GM12878 (cell line): ENCODE measurements at regions not wholly inside any gene's neighbourhood (a gene's known extent, or its start where the extent isn't known, plus 50 kb on each side); places are given as distances from the start of the nearest gene placed in this dataset.
A peak's percentile ranks its signal among the peaks of the same experiment; 100 is the strongest.

Experiments
- ATAC-seq: fragments of 200-7000 bp; cut with Tn5 transposase; 3 replicates; pipeline ENCODE4 v1.9.1; 2020; ENCODE audit warnings: mild to moderate bottlenecking, moderate library complexity
- BruUV-seq: library from RNA; stranded (reverse); fragments of 400-500 nt; replicated peaks from 2 replicates; lab custom pipeline; 2021; lab: Mats Ljungman, UMichigan
- CTCF ChIA-PET: fragments of 300-600 bp; sonication (Branson Sonifier 250); formaldehyde crosslinking; extraction: SDS; loops from one replicate; lab custom pipeline; 2021; ENCODE audit warnings: inconsistent platforms; lab: Yijun Ruan, JAX
- POLR2A ChIA-PET: fragments of 350-600 bp; formaldehyde crosslinking; extraction: SDS; loops from one replicate; lab custom pipeline; 2021; ENCODE audit warnings: inconsistent platforms; lab: Charles Lee
- RAD21 ChIA-PET: fragments of 300-600 bp; sonication (Branson Sonifier 250); formaldehyde crosslinking; loops from one replicate; lab custom pipeline; 2023; ENCODE audit warnings: antibody characterized with exemption; ENCODE audit not compliant: unreplicated experiment; lab: Charles Lee
- SMC1A ChIA-PET: fragments of 300-600 bp; sonication (Branson Sonifier 250); formaldehyde crosslinking; loops from one replicate; lab custom pipeline; 2023; ENCODE audit not compliant: unreplicated experiment, uncharacterized antibody; lab: Charles Lee
- DNase-seq: peaks from one replicate; pipeline ENCODE4 v3.0.0-alpha.2; 2011; ENCODE audit warnings: low read depth, low spot score
- FAIRE-seq: peaks from 3 replicates; lab custom pipeline; 2011; peaks lifted over from hg19 to GRCh38; lab: Jason Lieb, UNC
- H2AFZ ChIP-seq: 2 replicates; pipeline ENCODE4 v1.6.0; 2011; ENCODE audit warnings: low read depth, low read length, control low read depth; ENCODE audit not compliant: control insufficient read depth
- H3K27ac ChIP-seq: 2 replicates; pipeline ENCODE4 v1.5.1; 2011; ENCODE audit warnings: control low read depth; ENCODE audit not compliant: control insufficient read depth, insufficient read depth
- H3K27me3 ChIP-seq, 2 experiments: replicated peaks in 1 of 2; 2 replicates each; pipeline versions ENCODE4 v1.6.0 to v1.6.1; 2011; ENCODE audit warnings: low read length in 1 of 2; ENCODE audit not compliant: control insufficient read depth in 2 of 2, insufficient read depth in 2 of 2
- H3K36me3 ChIP-seq, 2 experiments: 2 replicates each; pipeline ENCODE4 v1.5.1; 2011; ENCODE audit warnings: low read length in 1 of 2; ENCODE audit not compliant: control insufficient read depth in 2 of 2, insufficient read depth in 2 of 2
- H3K4me1 ChIP-seq: 2 replicates; pipeline ENCODE4 v1.6.1; 2011; ENCODE audit warnings: mild to moderate bottlenecking, low read length, moderate library complexity, mixed read lengths; ENCODE audit not compliant: control insufficient read depth, insufficient read depth
- H3K4me2 ChIP-seq: 2 replicates; pipeline ENCODE4 v1.6.0; 2011; ENCODE audit warnings: control low read depth; ENCODE audit not compliant: control insufficient read depth, insufficient read depth
- H3K4me3 ChIP-seq: fragments of 200-600 bp; sonication (generic); 2 replicates; pipeline ENCODE4 v1.5.1; 2016
- H3K79me2 ChIP-seq: 2 replicates; pipeline ENCODE4 v1.6.0; 2011; ENCODE audit warnings: low read length; ENCODE audit not compliant: control insufficient read depth, insufficient read depth
- H3K9ac ChIP-seq: 2 replicates; pipeline ENCODE4 v1.8.0; 2011; ENCODE audit warnings: low read length, control low read depth, mixed read lengths; ENCODE audit not compliant: control insufficient read depth, insufficient read depth
- H3K9me3 ChIP-seq: replicated peaks from 3 replicates; pipeline ENCODE4 v1.5.1; 2011; ENCODE audit warnings: mild to moderate bottlenecking, low read length; ENCODE audit not compliant: control insufficient read depth, insufficient read depth
- H4K20me1 ChIP-seq: 2 replicates; pipeline ENCODE4 v1.6.0; 2011; ENCODE audit not compliant: control insufficient read depth, insufficient read depth
- NFIC ChIP-seq: IDR thresholded peaks from 2 replicates; pipeline ENCODE4 v1.6.1; 2012; ENCODE audit warnings: low read depth, mild to moderate bottlenecking, inconsistent platforms, low read length, moderate library complexity
- NR2C1 ChIP-seq: fragments of 450-650 bp; IDR thresholded peaks from 2 replicates; pipeline ENCODE4 v1.6.1; 2017; ENCODE audit warnings: antibody characterized with exemption, mild to moderate bottlenecking, moderate library complexity
- SPI1 ChIP-seq: IDR thresholded peaks from 2 replicates; pipeline ENCODE4 v1.6.1; 2011; ENCODE audit warnings: low read depth, mild to moderate bottlenecking, low read length, moderate library complexity, borderline replicate concordance; ENCODE audit not compliant: insufficient read depth
- STAT1 ChIP-seq: fragments of 450-650 bp; conservative IDR thresholded peaks from 2 replicates; pipeline ENCODE4 v1.6.1; 2014; ENCODE audit warnings: antibody characterized with exemption, mild to moderate bottlenecking
- ZNF622 ChIP-seq: fragments of 450-650 bp; IDR thresholded peaks from 2 replicates; pipeline ENCODE4 v1.6.1; 2017; ENCODE audit warnings: mild to moderate bottlenecking, inconsistent platforms
- WGBS: methylation state at CpG from one replicate; pipeline ENCODE4 v1.1.6; 2016; ENCODE audit warnings: low lambda C conversion rate; ENCODE audit not compliant: insufficient replicate concordance, insufficient coverage; ENCODE audit errors: missing lambda C conversion rate; 5-methylcytosine and 5-hydroxymethylcytosine counted together
- in situ Hi-C: fragments of 300-500 bp; cut with MboI; formaldehyde crosslinking; loops from 9 replicates; pipeline ENCODE4 v1.14.3; 2018; ENCODE audit warnings: mixed read lengths
- intact Hi-C: fragments of 100-400 bp; cut with micrococcal nuclease; formaldehyde crosslinking; loops from one replicate; pipeline ENCODE4 v1.14.2; 2022; ENCODE audit not compliant: unreplicated experiment

DNA sequence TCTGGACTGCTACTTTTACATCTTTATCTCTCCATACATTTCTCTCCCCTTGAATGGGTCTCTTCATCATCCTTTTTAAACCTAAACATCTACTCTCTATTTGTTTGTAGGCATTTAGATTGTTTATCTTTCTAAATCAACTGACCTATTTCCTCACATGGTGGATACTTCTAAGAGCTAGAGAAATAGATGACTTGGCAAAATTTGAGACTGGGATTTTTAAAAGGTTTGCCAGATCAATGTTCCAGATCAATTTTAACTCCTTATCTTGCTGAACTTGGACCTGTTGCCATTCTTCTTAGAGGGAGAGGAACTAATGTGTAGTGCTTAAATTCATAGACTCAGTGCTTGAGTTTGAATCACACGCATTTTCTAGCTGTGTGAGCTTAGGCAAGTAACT is 144.2 kb upstream of the STEAP4 start:
- SMC1A ChIA-PET: no interaction called here
- H3K79me2 ChIP-seq: no peaks in the 10 kb centered on the region
- H3K9ac ChIP-seq: no peak overlapping the region
- no peaks in the 10 kb centered on the region for H3K4me1 ChIP-seq
- FAIRE-seq: no peak
- in situ Hi-C loops: no loop called here
- no peak for TF ChIP-seq NR2C1
- TF ChIP-seq NFIC: no peak
- no peak for TF ChIP-seq ZNF622
- H3K36me3 ChIP-seq: no peaks in the 10 kb centered on the region
- no peak for DNase-seq
- H3K27ac ChIP-seq: no peak overlapping the region
- H4K20me1 ChIP-seq: no peaks in the 10 kb centered on the region
- CTCF ChIA-PET: interaction anchor here (0.7 kb wide), 1 partner anchor 19 kb away, joined by 3 read pairs; no protein-coding TSS in a partner anchor
- H2AFZ ChIP-seq: no peak overlapping the region
- no peaks in the 10 kb centered on the region for H3K9me3 ChIP-seq
- ATAC-seq: no peak
- H3K4me3 ChIP-seq: no peak overlapping the region
- RAD21 ChIA-PET: no interaction called here
- POLR2A ChIA-PET: interaction anchor here (0.6 kb wide), 1 partner anchor 1276 kb away, joined by 3 read pairs; no protein-coding TSS in a partner anchor
- intact Hi-C loops: no loop called here
- H3K27me3 ChIP-seq: no peaks in the 10 kb centered on the region
- WGBS: 36% methylated on average over 1 of the region's 1 CpG
- no peak overlapping the region for H3K4me2 ChIP-seq
- no TSS peak for BruUV-seq

GRCh38 chr7:88449410-88449809 is 142.7 kb upstream of the STEAP4 start:
- ATAC-seq: peak; percentile 38; the same call in 1 of the 3 replicates
- Histone ChIP-seq H3K79me2 (no peaks in the 10 kb centered on the region), H2AFZ (no peak overlapping the region), H3K4me2 (no peak overlapping the region), H3K9me3 (no peaks in the 10 kb centered on the region), H3K27me3 (no peaks in the 10 kb centered on the region), H3K4me1 (no peaks in the 10 kb centered on the region), H4K20me1 (no peaks in the 10 kb centered on the region), H3K4me3 (no peak overlapping the region), H3K9ac (no peak overlapping the region), H3K36me3 (no peaks in the 10 kb centered on the region), H3K27ac (no peak overlapping the region)
- DNase-seq: no peak
- FAIRE-seq: no peak
- ChIA-PET SMC1A (no interaction called here), POLR2A (no interaction called here), CTCF (no interaction called here), RAD21 (no interaction called here)
- intact Hi-C loops (no loop called here), in situ Hi-C loops (no loop called here)
- BruUV-seq: no TSS peak
- WGBS: 0% methylated on average over 1 of the region's 1 CpG
- TF ChIP-seq STAT1: no peak
- peak; percentile 25; the same call in 1 of the 2 replicates for TF ChIP-seq SPI1
